ENCODE measurements at regions not wholly inside any gene's neighbourhood (a gene's known extent, or its start where the extent isn't known, plus 50 kb on each side); places are given as distances from the start of the nearest gene placed in this dataset.

DNA sequence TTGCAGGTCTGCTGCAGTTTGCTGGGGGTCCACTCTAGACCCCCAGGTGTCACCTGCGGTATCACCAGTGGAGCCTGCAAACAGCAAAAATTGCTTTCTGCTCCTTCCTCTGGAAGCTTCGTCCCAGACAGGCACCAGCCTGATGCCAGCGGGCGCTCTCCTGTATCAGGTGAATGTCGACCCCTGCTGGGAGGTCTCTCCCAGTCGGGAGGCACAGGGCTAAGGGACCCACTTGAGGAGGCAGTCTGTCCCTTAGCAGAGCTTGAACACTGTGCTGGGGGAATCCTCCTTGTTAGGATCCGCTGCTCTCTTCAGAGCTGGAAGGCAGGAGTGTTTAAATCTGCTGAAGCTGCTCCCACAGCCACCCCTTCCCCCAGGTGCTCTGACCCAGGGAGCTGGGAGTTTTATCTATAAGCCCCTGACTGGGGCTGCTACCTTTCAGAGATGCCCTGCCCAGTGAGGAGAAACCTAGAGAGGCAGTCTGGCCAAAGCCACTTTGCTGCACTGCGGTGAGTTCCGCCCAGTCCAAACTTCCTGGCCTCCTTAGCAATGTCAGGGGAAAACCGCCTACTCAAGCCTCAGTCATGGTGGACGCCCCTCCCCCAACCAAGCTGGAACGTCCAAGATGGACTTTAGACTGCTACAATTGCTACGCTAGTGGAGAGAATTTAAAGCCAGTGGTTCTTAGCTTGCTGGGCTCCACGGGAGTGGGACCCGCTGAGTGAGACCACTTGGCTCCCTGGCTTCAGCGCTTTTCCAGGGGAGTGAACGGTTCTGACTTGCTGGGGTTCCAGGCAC is 652.5 kb downstream of the KCNJ3 start:
- Mint-ChIP-seq H3K9me3 (peaks cover 6% of the 10 kb centered on the region), H3K4me1 (no peaks in the 10 kb centered on the region), H3K27ac (no peak overlapping the region), H3K4me3 (no peak overlapping the region), H3K36me3 (ENCODE audit: low read depth) (no peaks in the 10 kb centered on the region), H3K27me3 (ENCODE audit: low read depth, poor library complexity) (no peaks in the 10 kb centered on the region)
- TF ChIP-seq CTCF (IDR thresholded peaks at IDR 0.05) = no peak
- DNase-seq = no peak

- H3K27ac Mint-ChIP-seq = no peak overlapping the region
- TF ChIP-seq CTCF (IDR thresholded peaks at IDR 0.05) = no peak
- no peaks in the 10 kb centered on the region for H3K4me1 Mint-ChIP-seq
- no peaks in the 10 kb centered on the region for H3K36me3 Mint-ChIP-seq (ENCODE audit: low read depth)
- no peak for DNase-seq
- H3K9me3 Mint-ChIP-seq = no peaks in the 10 kb centered on the region
- H3K27me3 Mint-ChIP-seq (ENCODE audit: low read depth, poor library complexity) = no peaks in the 10 kb centered on the region
- H3K4me3 Mint-ChIP-seq = no peak overlapping the region
Measured at GRCh38 chr2:155332016-155332415, 633.5 kb downstream of the KCNJ3 start.

DNA sequence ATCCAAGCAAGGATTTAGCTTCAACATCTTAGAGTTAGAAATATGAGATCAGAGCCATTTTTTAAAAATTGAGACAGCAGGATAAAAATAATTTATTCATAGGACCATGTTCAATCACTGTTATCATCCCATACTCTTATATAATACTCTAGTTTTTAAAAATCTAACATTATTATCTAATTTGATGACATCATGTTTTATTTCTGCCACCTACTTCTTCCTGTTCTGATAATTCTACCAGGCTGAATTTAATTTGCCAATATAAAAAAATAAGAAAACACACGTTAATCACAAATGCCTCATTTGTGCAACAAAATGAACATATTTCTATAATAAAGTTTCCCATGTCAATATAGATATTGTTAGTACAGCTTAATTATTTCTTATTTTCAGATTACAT is 621.7 kb downstream of the KCNJ3 start:
- Mint-ChIP-seq H3K36me3 (ENCODE audit: low read depth) (no peaks in the 10 kb centered on the region), H3K27me3 (ENCODE audit: low read depth, poor library complexity) (no peaks in the 10 kb centered on the region), H3K4me3 (no peak overlapping the region), H3K9me3 (no peaks in the 10 kb centered on the region), H3K27ac (no peak overlapping the region), H3K4me1 (no peaks in the 10 kb centered on the region)
- no peak for DNase-seq
- TF ChIP-seq CTCF (IDR thresholded peaks at IDR 0.05) = no peak

- DNase-seq = no peak
- Mint-ChIP-seq H3K27me3 (ENCODE audit: low read depth, poor library complexity) (no peaks in the 10 kb centered on the region), H3K4me3 (no peak overlapping the region), H3K4me1 (no peaks in the 10 kb centered on the region), H3K36me3 (ENCODE audit: low read depth) (no peaks in the 10 kb centered on the region), H3K27ac (no peak overlapping the region), H3K9me3 (no peaks in the 10 kb centered on the region)
- no peak for TF ChIP-seq CTCF (IDR thresholded peaks at IDR 0.05)
Measured at GRCh38 chr2:155318710-155319109, 620.2 kb downstream of the KCNJ3 start.

DNA sequence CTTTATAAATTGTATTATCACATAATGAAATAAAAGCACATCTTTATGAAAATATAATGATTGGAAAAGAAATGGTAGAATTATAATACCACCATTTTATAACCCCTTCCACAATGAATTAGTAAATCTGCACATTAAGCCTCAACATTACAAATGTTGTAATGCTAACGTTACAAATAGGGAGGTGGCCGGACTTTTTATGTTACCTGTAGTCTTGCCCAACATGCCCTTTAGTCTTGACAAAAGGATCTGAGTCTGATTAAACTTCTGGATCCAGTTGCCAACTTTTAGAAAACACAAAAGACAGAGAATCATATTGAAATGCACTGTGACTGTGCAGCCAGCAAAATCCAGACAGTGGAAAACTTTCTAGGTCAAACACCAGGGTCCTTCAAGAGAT is 617.3 kb downstream of the KCNJ3 start:
- DNase-seq = no peak
- H3K27me3 Mint-ChIP-seq (ENCODE audit: low read depth, poor library complexity) = no peaks in the 10 kb centered on the region
- TF ChIP-seq CTCF (IDR thresholded peaks at IDR 0.05) = no peak
- H3K9me3 Mint-ChIP-seq = no peaks in the 10 kb centered on the region
- no peaks in the 10 kb centered on the region for H3K4me1 Mint-ChIP-seq
- no peaks in the 10 kb centered on the region for H3K36me3 Mint-ChIP-seq (ENCODE audit: low read depth)
- no peak overlapping the region for H3K4me3 Mint-ChIP-seq
- no peak overlapping the region for H3K27ac Mint-ChIP-seq

- TF ChIP-seq CTCF (IDR thresholded peaks at IDR 0.05) = peak; percentile 68
- Mint-ChIP-seq H3K4me3 (no peak overlapping the region), H3K36me3 (ENCODE audit: low read depth) (no peaks in the 10 kb centered on the region), H3K27ac (no peak overlapping the region), H3K4me1 (no peaks in the 10 kb centered on the region), H3K27me3 (ENCODE audit: low read depth, poor library complexity) (no peaks in the 10 kb centered on the region), H3K9me3 (no peaks in the 10 kb centered on the region)
- no peak for DNase-seq
Measured at GRCh38 chr2:155310589-155310988, 612.1 kb downstream of the KCNJ3 start.
